ENCODE measurements at regions not wholly inside any gene's neighbourhood (a gene's known extent, or its start where the extent isn't known, plus 50 kb on each side); places are given as distances from the start of the nearest gene placed in this dataset.

DNA sequence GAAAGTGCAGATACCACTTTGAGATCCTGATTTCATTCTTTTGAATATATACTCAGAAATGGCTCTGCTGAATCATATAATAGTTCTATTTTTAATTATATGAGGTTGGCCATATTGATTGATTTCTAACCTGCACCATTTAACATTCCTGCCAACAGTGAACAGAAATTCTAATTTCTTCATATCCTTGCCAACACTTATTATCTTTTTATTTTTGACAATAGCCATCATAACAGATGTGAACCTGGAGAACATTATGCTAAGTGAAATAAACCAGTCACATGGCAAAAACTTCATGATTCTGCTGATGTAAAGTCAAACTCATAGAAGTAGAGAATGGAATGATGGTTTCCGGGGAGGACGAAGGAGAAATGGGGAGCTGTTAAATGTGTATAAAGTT lies 344.5 kb upstream of the CYRIA start:
- TF ChIP-seq, protein P1, sequence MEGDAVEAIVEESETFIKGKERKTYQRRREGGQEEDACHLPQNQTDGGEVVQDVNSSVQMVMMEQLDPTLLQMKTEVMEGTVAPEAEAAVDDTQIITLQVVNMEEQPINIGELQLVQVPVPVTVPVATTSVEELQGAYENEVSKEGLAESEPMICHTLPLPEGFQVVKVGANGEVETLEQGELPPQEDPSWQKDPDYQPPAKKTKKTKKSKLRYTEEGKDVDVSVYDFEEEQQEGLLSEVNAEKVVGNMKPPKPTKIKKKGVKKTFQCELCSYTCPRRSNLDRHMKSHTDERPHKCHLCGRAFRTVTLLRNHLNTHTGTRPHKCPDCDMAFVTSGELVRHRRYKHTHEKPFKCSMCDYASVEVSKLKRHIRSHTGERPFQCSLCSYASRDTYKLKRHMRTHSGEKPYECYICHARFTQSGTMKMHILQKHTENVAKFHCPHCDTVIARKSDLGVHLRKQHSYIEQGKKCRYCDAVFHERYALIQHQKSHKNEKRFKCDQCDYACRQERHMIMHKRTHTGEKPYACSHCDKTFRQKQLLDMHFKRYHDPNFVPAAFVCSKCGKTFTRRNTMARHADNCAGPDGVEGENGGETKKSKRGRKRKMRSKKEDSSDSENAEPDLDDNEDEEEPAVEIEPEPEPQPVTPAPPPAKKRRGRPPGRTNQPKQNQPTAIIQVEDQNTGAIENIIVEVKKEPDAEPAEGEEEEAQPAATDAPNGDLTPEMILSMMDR (optimal IDR thresholded peaks at IDR 0.05 in 1 of 3, IDR thresholded peaks at IDR 0.05 in 1 of 3, conservative IDR thresholded peaks at IDR 0.05 in 1 of 3; ENCODE audit: extremely low read depth in 1 of 3, insufficient read depth in 2 of 3, low read length in 3 of 3) = no peak
- no peak for TF ChIP-seq EZH2 (IDR thresholded peaks at IDR 0.05; ENCODE audit: low read length)
